Motor neuron (in vitro differentiated cells): ENCODE measurements at regions not wholly inside any gene's neighbourhood (a gene's known extent, or its start where the extent isn't known, plus 50 kb on each side); places are given as distances from the start of the nearest gene placed in this dataset.
A peak's percentile ranks its signal among the peaks of the same experiment; 100 is the strongest.
"Not testable (repeated sequence)": the region's sequence is repeated elsewhere in the genome, so short reads cannot be mapped to it uniquely, and the experiment has no call there.

ENCODE experiments used
- ATAC-seq, 8 experiments: fragments of 200-7000 bp; cut with Tn5 transposase; replicated peaks in 6 of 8; 2 replicates each; pipeline ENCODE4 v1.8.0; 2021; ENCODE audit warnings: mild to moderate bottlenecking in 8 of 8, moderate library complexity in 8 of 8
- H3K27ac ChIP-seq, 2 donors: fragments of 250-450 bp; sonication (Bioruptor Pico); 2 replicates each; pipeline ENCODE4 v1.9.0; 2021; ENCODE audit warnings: antibody characterized with exemption in 2 of 2, mild to moderate bottlenecking in 2 of 2, moderate library complexity in 1 of 2
- H3K4me1 ChIP-seq, 2 donors: fragments of 250-450 bp; sonication (Bioruptor Pico); replicated peaks in 1 of 2; 2 replicates each; pipeline ENCODE4 v1.6.1; 2021; ENCODE audit warnings: antibody characterized with exemption in 2 of 2, mild to moderate bottlenecking in 2 of 2, moderate library complexity in 1 of 2
- H3K4me3 ChIP-seq, 5 donors: fragments of 250-450 bp; sonication (Bioruptor Pico); 2 replicates each; pipeline ENCODE4 v1.9.0; 2021; ENCODE audit warnings: antibody characterized with exemption in 5 of 5, mild to moderate bottlenecking in 5 of 5, moderate library complexity in 4 of 5
- WGBS, 10 experiments: fragments of 450-650 bp; shearing (Covaris generic); methylation state at CpG; one replicate each; pipeline ENCODE4 v1.0.0; 2022; 5-methylcytosine and 5-hydroxymethylcytosine counted together
- in situ Hi-C, 9 experiments: fragments of 400-800 bp; cut with MboI; loops; one replicate each; pipeline ENCODE4 v1.15.0; 2021; ENCODE audit warnings: low sequenced_read_pairs in 9 of 9, low pct_unique_long_range_greater_than_20kb in 2 of 9; ENCODE audit not compliant: unreplicated experiment in 9 of 9

DNA sequence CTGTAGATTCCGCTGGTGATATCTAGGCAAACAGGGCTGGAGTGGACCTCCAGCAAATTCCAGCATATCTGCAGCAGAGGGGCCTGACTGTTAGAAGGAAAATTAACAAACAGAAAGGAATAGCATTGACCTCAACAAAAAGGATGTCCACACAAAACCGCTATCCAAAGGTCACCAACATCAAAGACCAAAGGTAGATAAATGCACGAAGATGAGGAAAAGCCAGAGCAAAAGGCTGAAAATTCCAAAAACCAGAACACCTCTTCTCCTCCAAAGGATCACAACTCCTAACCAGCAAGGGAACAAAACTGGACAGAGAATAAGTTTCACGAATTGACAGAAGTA is 134.8 kb upstream of the HS3ST4 start:
- H3K4me1 ChIP-seq, H3K4me3 ChIP-seq, H3K27ac ChIP-seq, ATAC-seq, in situ Hi-C loops: not testable (repeated sequence)
- whole genome bisulfite sequencing, 10 experiments, result 4 to 100% (median 62%) methylated on average over 2 to 4 of the region's 4 CpGs

DNA sequence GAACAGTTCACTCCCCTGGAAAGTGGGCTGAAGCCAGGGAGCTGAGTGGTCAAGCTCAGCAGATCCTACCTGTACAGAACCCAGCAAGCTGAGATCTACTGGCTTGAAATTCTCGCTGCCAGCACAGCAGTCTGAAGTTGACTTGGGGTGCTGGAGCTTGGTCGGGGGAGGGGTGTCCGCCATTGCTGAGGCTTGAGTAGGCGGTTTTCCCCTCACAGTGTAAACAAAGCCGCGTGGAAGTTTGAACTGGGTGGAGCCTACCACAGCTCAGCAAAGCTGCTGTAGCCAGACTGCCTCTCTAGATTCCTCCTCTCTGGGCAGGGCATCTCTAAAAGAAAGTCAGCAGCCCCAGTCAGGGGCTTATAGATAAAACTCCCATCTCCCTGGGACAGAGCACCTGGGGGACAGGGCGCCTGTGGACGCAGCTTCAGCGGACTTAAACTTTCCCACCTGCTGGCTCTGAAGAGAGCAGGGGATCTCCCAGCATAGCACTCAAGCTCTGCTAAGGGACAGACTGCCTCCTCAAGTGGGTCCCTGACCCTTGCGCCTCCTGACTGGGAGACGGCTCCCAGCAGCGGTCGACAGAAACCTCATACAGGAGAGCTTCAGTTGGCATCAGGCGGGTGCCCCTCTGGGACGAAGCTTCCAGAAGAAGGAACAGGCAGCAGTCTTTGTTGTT is 135.3 kb upstream of the HS3ST4 start:
- ATAC-seq, in situ Hi-C loops, H3K4me3 ChIP-seq, H3K4me1 ChIP-seq, H3K27ac ChIP-seq: not testable (repeated sequence)
- 18 to 81% (median 68%) methylated on average over 1 to 7 of the region's 15 CpGs; no CpG with 5 or more reads in 3 of the 10 experiments for WGBS, 10 experiments

GRCh38 chr16:25553711-25554436 is 137.9 kb upstream of the HS3ST4 start:
- ATAC-seq, result peak in 3 of 8 experiments; percentile 19 to 86 (median 83)
- WGBS, 10 experiments, result 0 to 94% (median 76%) methylated on average over 2 to 4 of the region's 4 CpGs
- in situ Hi-C loops, result no loop called here
- no peaks in the 10 kb centered on the region for H3K4me1 ChIP-seq
- no peak overlapping the region for H3K27ac ChIP-seq
- H3K4me3 ChIP-seq, result no peak overlapping the region

DNA sequence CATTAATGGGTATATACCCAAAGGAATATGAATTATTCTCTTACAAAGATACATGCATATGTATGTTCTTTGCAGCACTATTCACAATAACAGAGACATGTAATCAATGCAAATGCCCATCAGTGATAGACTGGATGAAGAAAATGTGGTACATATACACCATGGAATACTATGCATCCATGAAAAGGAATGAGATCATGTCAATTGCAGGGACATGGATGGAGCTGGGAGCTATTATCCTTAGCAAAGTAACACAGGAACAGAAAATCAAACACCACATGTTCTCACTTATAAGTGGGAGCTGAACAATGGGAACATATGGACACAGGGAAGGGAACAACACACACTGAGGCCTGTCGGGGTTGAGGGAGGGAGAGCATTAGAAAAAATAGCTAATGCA is 141.1 kb upstream of the HS3ST4 start:
- ATAC-seq, result no peak
- Histone ChIP-seq H3K27ac (no peak overlapping the region), H3K4me3 (no peak overlapping the region), H3K4me1 (no peaks in the 10 kb centered on the region)
- 0 to 100% (median 59%) methylated on average over 1 of the region's 1 CpG for WGBS, 10 experiments
- in situ Hi-C loops, result no loop called here

DNA sequence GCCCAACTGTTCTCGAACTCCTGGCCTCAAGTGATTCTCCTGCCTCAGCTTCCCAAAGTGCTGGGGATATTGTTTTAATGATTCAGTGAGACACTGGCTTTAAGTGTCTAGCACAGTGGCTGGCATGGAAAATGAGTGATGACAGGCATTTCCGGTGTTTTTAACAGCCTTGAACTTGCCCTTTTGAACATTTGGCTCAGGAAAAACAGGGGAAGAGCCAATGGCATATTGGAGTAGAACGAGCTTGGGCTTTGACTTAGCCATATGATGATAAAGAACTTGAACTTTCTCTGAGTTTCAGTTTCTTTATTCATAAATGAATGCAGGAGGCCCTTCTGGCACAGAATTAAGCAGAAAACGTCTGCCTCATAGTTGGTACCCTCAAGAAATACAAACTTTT is 145.0 kb upstream of the HS3ST4 start:
- in situ Hi-C loops, result no loop called here
- Histone ChIP-seq H3K4me1 (no peaks in the 10 kb centered on the region), H3K4me3 (no peak overlapping the region), H3K27ac (no peak overlapping the region)
- 0 to 94% (median 31%) methylated on average over 1 to 4 of the region's 4 CpGs for WGBS, 10 experiments
- ATAC-seq, result peak in 1 of 8 experiments; percentile 31

DNA sequence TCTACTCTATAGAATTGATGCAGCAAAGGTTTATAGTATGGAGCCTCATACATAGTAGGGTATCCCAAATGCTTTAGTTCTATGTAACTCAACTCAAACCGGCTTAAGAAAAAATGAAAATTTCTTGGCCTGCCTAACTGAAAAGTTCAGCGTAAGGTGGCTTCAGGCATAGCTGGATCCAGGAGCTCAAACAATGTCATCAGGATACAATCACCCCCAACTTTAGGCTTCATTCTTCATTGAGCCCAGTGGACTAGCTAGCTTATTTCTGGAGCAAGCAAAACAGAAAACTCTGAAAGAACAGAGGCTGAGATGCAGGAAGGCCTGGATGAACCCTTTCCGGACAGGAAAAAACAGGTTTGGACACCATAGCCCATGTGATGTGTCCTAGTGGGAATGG is 147.5 kb upstream of the HS3ST4 start:
- Histone ChIP-seq H3K4me1 (no peaks in the 10 kb centered on the region), H3K4me3 (no peak overlapping the region), H3K27ac (no peak overlapping the region)
- 0 to 100% (median 83%) methylated on average over 1 to 3 of the region's 3 CpGs; no CpG with 5 or more reads in 1 of the 10 experiments for WGBS, 10 experiments
- in situ Hi-C loops, result no loop called here
- ATAC-seq, result no peak

GRCh38 chr16:25542306-25542705 is 149.5 kb upstream of the HS3ST4 start:
- H3K4me3 ChIP-seq, result no peak overlapping the region
- no peak for ATAC-seq
- in situ Hi-C loops, result no loop called here
- WGBS, 10 experiments, result 0 to 94% (median 41%) methylated on average over 1 to 3 of the region's 3 CpGs; no CpG with 5 or more reads in 4 of the 10 experiments
- H3K4me1 ChIP-seq, result no peaks in the 10 kb centered on the region
- peak overlapping the region in 1 of 2 donors; percentile 56 for H3K27ac ChIP-seq

- H3K4me1 ChIP-seq, H3K4me3 ChIP-seq, ATAC-seq, in situ Hi-C loops, H3K27ac ChIP-seq: not testable (repeated sequence)
- 0 to 93% (median 67%) methylated on average over 1 to 12 of the region's 12 CpGs for WGBS, 10 experiments
Measured at GRCh38 chr16:25539767-25540166, 152.0 kb upstream of the HS3ST4 start.

DNA sequence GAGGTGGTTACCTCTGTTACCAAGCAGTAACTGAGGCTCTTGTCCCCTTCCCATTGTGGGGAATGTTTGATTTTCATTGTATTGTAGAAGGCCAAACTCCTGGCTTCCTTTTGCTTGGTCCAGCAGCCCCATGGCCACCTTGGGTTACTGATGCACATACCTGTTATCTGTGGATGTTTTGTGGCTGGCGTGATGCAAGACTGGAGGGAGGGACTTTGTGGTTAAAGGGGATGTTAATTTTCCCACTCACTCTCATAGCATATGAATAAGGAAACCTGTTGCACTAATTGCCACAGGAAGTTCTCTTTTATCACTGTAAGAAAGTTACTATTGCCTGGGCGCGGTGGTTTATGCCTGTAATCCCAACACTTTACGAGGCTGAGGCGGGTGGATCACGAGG is 168.6 kb upstream of the HS3ST4 start:
- ATAC-seq, result no peak
- no peaks in the 10 kb centered on the region for H3K4me1 ChIP-seq
- H3K27ac ChIP-seq, result no peak overlapping the region
- H3K4me3 ChIP-seq, result no peak overlapping the region
- in situ Hi-C loops, result no loop called here
- WGBS, 10 experiments, result 0 to 81% (median 20%) methylated on average over 1 to 6 of the region's 6 CpGs; no CpG with 5 or more reads in 3 of the 10 experiments

GRCh38 chr16:25512041-25512440 is 179.7 kb upstream of the HS3ST4 start:
- in situ Hi-C loops, result no loop called here
- H3K4me1 ChIP-seq, result no peaks in the 10 kb centered on the region
- H3K4me3 ChIP-seq, result no peak overlapping the region
- no peak overlapping the region for H3K27ac ChIP-seq
- no peak for ATAC-seq

- no peaks in the 10 kb centered on the region for H3K4me1 ChIP-seq
- H3K4me3 ChIP-seq, result no peak overlapping the region
- H3K27ac ChIP-seq, result no peak overlapping the region
- 0 to 71% (median 21%) methylated on average over 1 of the region's 1 CpG; no CpG with 5 or more reads in 2 of the 10 experiments for WGBS, 10 experiments
- in situ Hi-C loops, result no loop called here
- ATAC-seq, result no peak
Measured at GRCh38 chr16:25509456-25509855, 182.3 kb upstream of the HS3ST4 start.

- ATAC-seq, result no peak
- no peaks in the 10 kb centered on the region for H3K4me1 ChIP-seq
- in situ Hi-C loops, result no loop called here
- no peak overlapping the region for H3K27ac ChIP-seq
- 0 to 51% (median 23%) methylated on average over 2 to 3 of the region's 3 CpGs; no CpG with 5 or more reads in 2 of the 10 experiments for WGBS, 10 experiments
- H3K4me3 ChIP-seq, result no peak overlapping the region
Measured at GRCh38 chr16:25501530-25502255, 190.1 kb upstream of the HS3ST4 start.

DNA sequence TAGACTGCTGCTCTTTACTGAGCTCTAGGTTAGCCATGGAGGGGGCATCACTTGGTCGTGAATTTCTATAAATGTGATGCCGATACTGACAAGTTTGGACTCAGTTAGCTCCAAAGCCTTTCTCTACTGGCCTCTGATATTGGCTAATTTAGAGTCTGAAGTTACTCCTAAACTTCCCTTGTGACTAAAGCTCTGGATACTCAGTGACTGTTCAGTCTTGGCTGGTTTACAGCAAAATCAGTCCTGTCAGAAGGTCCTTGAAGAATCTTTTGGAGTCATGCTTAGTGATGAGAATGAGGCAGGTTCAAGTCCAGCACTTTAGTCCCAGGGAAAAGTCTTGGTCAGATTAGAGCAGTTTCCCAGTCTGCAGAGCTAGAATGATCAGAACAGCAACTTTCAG is 197.5 kb upstream of the HS3ST4 start:
- no peak for ATAC-seq
- H3K4me3 ChIP-seq, result no peak overlapping the region
- WGBS, 10 experiments, result 40 to 90% (median 80%) methylated on average over 1 to 2 of the region's 2 CpGs; no CpG with 5 or more reads in 7 of the 10 experiments
- H3K27ac ChIP-seq, result no peak overlapping the region
- in situ Hi-C loops, result no loop called here
- no peaks in the 10 kb centered on the region for H3K4me1 ChIP-seq
